IMR-90 (cell line): ENCODE measurements at regions not wholly inside any gene's neighbourhood (a gene's known extent, or its start where the extent isn't known, plus 50 kb on each side); places are given as distances from the start of the nearest gene placed in this dataset.

Experiments
- ATAC-seq: fragments of 200-7000 bp; cut with Tn5 transposase; 2 replicates; pipeline ENCODE4 v1.9.1; 2020; ENCODE audit warnings: low read depth, mild to moderate bottlenecking, moderate library complexity
- BruUV-seq: library from RNA; stranded (reverse); fragments of 400-500 nt; replicated peaks from 2 replicates; lab custom pipeline; 2021; lab: Mats Ljungman, UMichigan
- CTCF ChIA-PET: fragments of 300-600 bp; formaldehyde crosslinking; extraction: SDS; loops from one replicate; lab custom pipeline; 2021; ENCODE audit warnings: antibody characterized with exemption; lab: Yijun Ruan, JAX
- POLR2A ChIA-PET: fragments of 300-600 bp; sonication (Branson Sonifier 250); formaldehyde crosslinking; loops from one replicate; lab custom pipeline; 2022; ENCODE audit warnings: antibody characterized with exemption; ENCODE audit not compliant: unreplicated experiment; lab: Charles Lee
- DNase-seq: peaks from one replicate; pipeline ENCODE4 v3.0.0; 2013
- H2AFZ ChIP-seq: replicated peaks from 2 replicates; pipeline ENCODE3; 2013; ENCODE audit warnings: low read length, mild to moderate bottlenecking; ENCODE audit not compliant: poor library complexity
- H2AK5ac ChIP-seq: 2 replicates; pipeline ENCODE4 v1.6.1; 2013; ENCODE audit warnings: low read depth, low read length, inconsistent platforms
- H2AK9ac ChIP-seq: replicated peaks from 2 replicates; pipeline ENCODE3; 2013; ENCODE audit warnings: mild to moderate bottlenecking, low read depth, low read length, moderate library complexity; ENCODE audit not compliant: poor library complexity
- H2BK120ac ChIP-seq: 2 replicates; pipeline ENCODE4 v1.6.1; 2013; ENCODE audit warnings: low read depth, low read length, inconsistent platforms
- H2BK15ac ChIP-seq: 3 replicates; pipeline ENCODE4 v1.6.1; 2013; ENCODE audit warnings: low read depth, low read length, inconsistent platforms
- H2BK20ac ChIP-seq: 2 replicates; pipeline ENCODE4 v1.6.1; 2013; ENCODE audit warnings: low read depth, mild to moderate bottlenecking, inconsistent platforms, low read length, moderate library complexity
- H2BK5ac ChIP-seq: 2 replicates; pipeline ENCODE4 v1.6.1; 2013; ENCODE audit warnings: mild to moderate bottlenecking, low read depth, low read length, inconsistent platforms; ENCODE audit not compliant: poor library complexity, severe bottlenecking
- H3K14ac ChIP-seq: replicated peaks from 2 replicates; pipeline ENCODE4 v1.6.1; 2013; ENCODE audit warnings: low read depth, low read length, inconsistent platforms
- H3K18ac ChIP-seq: 2 replicates; pipeline ENCODE4 v1.6.1; 2013; ENCODE audit warnings: low read depth, low read length, control low read depth
- H3K23ac ChIP-seq: 2 replicates; pipeline ENCODE4 v1.6.1; 2013; ENCODE audit warnings: low read depth, low read length, inconsistent platforms
- H3K27ac ChIP-seq: 2 replicates; pipeline ENCODE4 v1.5.1; 2013; ENCODE audit warnings: mild to moderate bottlenecking, control low read depth, low read length; ENCODE audit not compliant: insufficient read depth
- H3K27me3 ChIP-seq: 2 replicates; pipeline ENCODE4 v1.6.1; 2013; ENCODE audit warnings: low read length; ENCODE audit not compliant: control insufficient read depth, insufficient read depth
- H3K36me3 ChIP-seq: 2 replicates; pipeline ENCODE4 v1.6.1; 2013; ENCODE audit warnings: low read length, mixed read lengths; ENCODE audit not compliant: control insufficient read depth, insufficient read depth
- H3K4ac ChIP-seq: 2 replicates; pipeline ENCODE4 v1.6.1; 2013; ENCODE audit warnings: low read depth, low read length, inconsistent platforms
- H3K4me1 ChIP-seq: 2 replicates; pipeline ENCODE4 v1.6.1; 2013; ENCODE audit warnings: low read length, mixed read lengths; ENCODE audit not compliant: control insufficient read depth, insufficient read depth
- H3K4me2 ChIP-seq: 2 replicates; pipeline ENCODE4 v1.6.1; 2013; ENCODE audit warnings: low read depth, mild to moderate bottlenecking, control low read depth, low read length, moderate library complexity
- H3K4me3 ChIP-seq: 2 replicates; pipeline ENCODE4 v1.5.1; 2013; ENCODE audit warnings: low read depth, mild to moderate bottlenecking, control low read depth, low read length, moderate library complexity; ENCODE audit not compliant: insufficient read depth
- H3K56ac ChIP-seq: 2 replicates; pipeline ENCODE4 v1.6.1; 2013; ENCODE audit warnings: low read length, inconsistent platforms; ENCODE audit not compliant: insufficient read depth; ENCODE audit errors: extremely low read depth
- H3K79me1 ChIP-seq, 2 experiments: 2 replicates each; pipeline ENCODE4 v1.6.1; 2013; ENCODE audit warnings: low read length in 2 of 2, inconsistent platforms in 1 of 2, low read depth in 1 of 2
- H3K9ac ChIP-seq: 2 replicates; pipeline ENCODE4 v1.6.1; 2013; ENCODE audit warnings: low read depth, low read length, control low read depth
- H3K9me1 ChIP-seq: 2 replicates; pipeline ENCODE4 v1.6.1; 2013; ENCODE audit warnings: low read length, inconsistent platforms; ENCODE audit not compliant: insufficient read depth
- H3K9me3 ChIP-seq: 2 replicates; pipeline ENCODE4 v1.6.1; 2013; ENCODE audit warnings: low read length; ENCODE audit not compliant: control insufficient read depth, insufficient read depth
- H4K20me1 ChIP-seq: 2 replicates; pipeline ENCODE4 v1.6.1; 2013; ENCODE audit warnings: low read length, inconsistent platforms; ENCODE audit not compliant: insufficient read depth
- H4K5ac ChIP-seq: 2 replicates; pipeline ENCODE4 v1.6.1; 2013; ENCODE audit warnings: mild to moderate bottlenecking, low read depth, low read length, control low read depth
- H4K8ac ChIP-seq, 2 experiments: 2 replicates each; pipeline ENCODE4 v1.6.1; 2013; ENCODE audit warnings: low read depth in 2 of 2, low read length in 2 of 2, control low read depth in 1 of 2, inconsistent platforms in 1 of 2
- H4K91ac ChIP-seq: 2 replicates; pipeline ENCODE4 v1.6.1; 2013; ENCODE audit warnings: low read depth, low read length, inconsistent platforms; ENCODE audit not compliant: insufficient read depth
- CEBPB ChIP-seq: IDR thresholded peaks from 2 replicates; pipeline ENCODE4 v1.6.1; 2012; ENCODE audit warnings: low read depth, low read length, improper control_type of control experiment
- CHD1 ChIP-seq: IDR thresholded peaks from 2 replicates; pipeline ENCODE4 v1.6.1; 2012; ENCODE audit warnings: low read depth, low read length, improper control_type of control experiment
- FOS ChIP-seq: fragments of 150-350 bp; IDR thresholded peaks from 2 replicates; pipeline ENCODE4 v1.6.1; 2016; ENCODE audit warnings: low read depth, low read length
- MAFK ChIP-seq: IDR thresholded peaks from 2 replicates; pipeline ENCODE4 v1.6.1; 2012; ENCODE audit warnings: low read depth, low read length, improper control_type of control experiment
- NFE2L2 ChIP-seq: fragments of 150-350 bp; IDR thresholded peaks from 2 replicates; pipeline ENCODE4 v1.6.1; 2016; ENCODE audit warnings: low read depth, mild to moderate bottlenecking, low read length
- POLR2A ChIP-seq: IDR thresholded peaks from 2 replicates; pipeline ENCODE4 v1.6.1; 2012; ENCODE audit warnings: mild to moderate bottlenecking, low read depth, low read length
- RAD21 ChIP-seq: IDR thresholded peaks from 2 replicates; pipeline ENCODE4 v1.6.1; 2012; ENCODE audit warnings: low read length, improper control_type of control experiment
- SMC3 ChIP-seq: fragments of 150-350 bp; IDR thresholded peaks from 2 replicates; pipeline ENCODE4 v1.6.1; 2016; ENCODE audit warnings: low read depth, mild to moderate bottlenecking, antibody characterized with exemption, low read length, moderate library complexity
- WGBS, 2 experiments: methylation state at CpG; one replicate each; pipeline versions ENCODE4 v1.1.5 to v1.1.7; 2013; ENCODE audit warnings: missing lambda C conversion rate in 2 of 2; ENCODE audit not compliant: insufficient read length in 1 of 2; ENCODE audit errors: extremely low coverage in 2 of 2; 5-methylcytosine and 5-hydroxymethylcytosine counted together
- dilution Hi-C: fragments of 300-500 bp; cut with HindIII; formaldehyde crosslinking; loops from one replicate; pipeline ENCODE4 v1.14.3; 2018; ENCODE audit warnings: low sequenced_read_pairs; ENCODE audit not compliant: unreplicated experiment
- in situ Hi-C: fragments of 300-500 bp; cut with MboI; formaldehyde crosslinking; loops from 3 replicates; pipeline ENCODE4 v1.14.3; 2019; ENCODE audit warnings: low sequenced_read_pairs, inconsistent platforms, mixed read lengths
- intact Hi-C: fragments of 100-400 bp; cut with micrococcal nuclease; formaldehyde crosslinking; loops from 2 replicates; pipeline ENCODE4 v1.10.0; 2022
- TF ChIP-seq, protein P1 (sequence below): conservative IDR thresholded peaks from 2 replicates; pipeline ENCODE4 v1.5.1; 2012; ENCODE audit warnings: mild to moderate bottlenecking, low read depth, low read length, improper control_type of control experiment
- TF ChIP-seq, protein P2 (sequence below): fragments of 150-350 bp; IDR thresholded peaks from 2 replicates; pipeline ENCODE4 v1.6.1; 2017; ENCODE audit warnings: mild to moderate bottlenecking, antibody characterized with exemption, low read length, low read depth
- TF ChIP-seq, protein P3 (sequence below): fragments of 150-350 bp; IDR thresholded peaks from 2 replicates; pipeline ENCODE4 v1.6.1; 2016; ENCODE audit warnings: low read depth, mild to moderate bottlenecking, low read length, moderate library complexity, borderline replicate concordance

DNA sequence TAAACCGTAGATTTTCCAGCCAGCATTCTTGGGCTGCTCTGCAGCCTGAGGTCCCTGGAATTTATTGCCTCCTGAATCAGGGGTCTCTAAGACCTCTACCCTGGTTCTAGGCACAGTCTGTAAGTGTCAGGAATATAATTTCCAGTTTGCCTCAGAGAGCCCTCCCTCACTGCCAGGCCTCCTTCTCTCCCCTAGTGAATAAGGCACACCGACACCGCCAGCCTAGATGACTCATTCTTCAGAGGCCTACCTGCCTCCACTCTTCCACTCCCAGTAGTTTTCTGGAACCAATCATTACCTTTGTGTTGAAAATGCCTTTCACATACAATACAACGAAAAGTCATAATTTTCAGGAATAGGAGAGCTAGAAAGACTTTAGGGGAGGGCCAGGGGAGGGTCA, 50.3 kb upstream of the ARHGEF9 start:
- H4K20me1 ChIP-seq, result no peaks in the 10 kb centered on the region
- H3K27me3 ChIP-seq, result no peaks in the 10 kb centered on the region
- no peak overlapping the region for H2AK5ac ChIP-seq
- no peak overlapping the region for H4K5ac ChIP-seq
- H3K23ac ChIP-seq, result no peak overlapping the region
- H2BK120ac ChIP-seq, result no peak overlapping the region
- no peak overlapping the region for H2AFZ ChIP-seq
- dilution Hi-C loops, result no loop called here
- ChIA-PET POLR2A (no interaction called here), CTCF (interaction anchor here (1.5 kb wide), 1 partner anchor 13 kb away, joined by 3 read pairs; no protein-coding TSS in a partner anchor)
- H3K18ac ChIP-seq, result no peak overlapping the region
- no peak overlapping the region for H3K4me2 ChIP-seq
- ATAC-seq (no peak), DNase-seq (no peak)
- peaks cover 4% of the 10 kb centered on the region; the same call in 1 of the 2 replicates for H3K9me3 ChIP-seq
- no peak overlapping the region for H2BK20ac ChIP-seq
- no peak overlapping the region for H4K91ac ChIP-seq
- H2BK15ac ChIP-seq, result no peak overlapping the region
- H3K4me3 ChIP-seq, result no peak overlapping the region
- intact Hi-C loops, result no loop called here
- H3K79me1 ChIP-seq, result no peaks in the 10 kb centered on the region
- BruUV-seq, result no TSS peak
- WGBS, 2 experiments, result no CpG with 5 or more reads among the region's 4 CpGs
- H2AK9ac ChIP-seq, result no peak overlapping the region
- no peak overlapping the region for H3K14ac ChIP-seq
- no peaks in the 10 kb centered on the region for H3K4me1 ChIP-seq
- no peaks in the 10 kb centered on the region for H3K36me3 ChIP-seq
- TF ChIP-seq POLR2A (no peak), CEBPB (no peak), NFE2L2 (no peak), MAFK (no peak), FOS (no peak), RAD21 (no peak), CHD1 (no peak), SMC3 (no peak)
- TF ChIP-seq, protein P1, sequence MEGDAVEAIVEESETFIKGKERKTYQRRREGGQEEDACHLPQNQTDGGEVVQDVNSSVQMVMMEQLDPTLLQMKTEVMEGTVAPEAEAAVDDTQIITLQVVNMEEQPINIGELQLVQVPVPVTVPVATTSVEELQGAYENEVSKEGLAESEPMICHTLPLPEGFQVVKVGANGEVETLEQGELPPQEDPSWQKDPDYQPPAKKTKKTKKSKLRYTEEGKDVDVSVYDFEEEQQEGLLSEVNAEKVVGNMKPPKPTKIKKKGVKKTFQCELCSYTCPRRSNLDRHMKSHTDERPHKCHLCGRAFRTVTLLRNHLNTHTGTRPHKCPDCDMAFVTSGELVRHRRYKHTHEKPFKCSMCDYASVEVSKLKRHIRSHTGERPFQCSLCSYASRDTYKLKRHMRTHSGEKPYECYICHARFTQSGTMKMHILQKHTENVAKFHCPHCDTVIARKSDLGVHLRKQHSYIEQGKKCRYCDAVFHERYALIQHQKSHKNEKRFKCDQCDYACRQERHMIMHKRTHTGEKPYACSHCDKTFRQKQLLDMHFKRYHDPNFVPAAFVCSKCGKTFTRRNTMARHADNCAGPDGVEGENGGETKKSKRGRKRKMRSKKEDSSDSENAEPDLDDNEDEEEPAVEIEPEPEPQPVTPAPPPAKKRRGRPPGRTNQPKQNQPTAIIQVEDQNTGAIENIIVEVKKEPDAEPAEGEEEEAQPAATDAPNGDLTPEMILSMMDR, result no peak
- TF ChIP-seq, protein P2, sequence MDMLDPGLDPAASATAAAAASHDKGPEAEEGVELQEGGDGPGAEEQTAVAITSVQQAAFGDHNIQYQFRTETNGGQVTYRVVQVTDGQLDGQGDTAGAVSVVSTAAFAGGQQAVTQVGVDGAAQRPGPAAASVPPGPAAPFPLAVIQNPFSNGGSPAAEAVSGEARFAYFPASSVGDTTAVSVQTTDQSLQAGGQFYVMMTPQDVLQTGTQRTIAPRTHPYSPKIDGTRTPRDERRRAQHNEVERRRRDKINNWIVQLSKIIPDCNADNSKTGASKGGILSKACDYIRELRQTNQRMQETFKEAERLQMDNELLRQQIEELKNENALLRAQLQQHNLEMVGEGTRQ, result no peak
- TF ChIP-seq, protein P3, sequence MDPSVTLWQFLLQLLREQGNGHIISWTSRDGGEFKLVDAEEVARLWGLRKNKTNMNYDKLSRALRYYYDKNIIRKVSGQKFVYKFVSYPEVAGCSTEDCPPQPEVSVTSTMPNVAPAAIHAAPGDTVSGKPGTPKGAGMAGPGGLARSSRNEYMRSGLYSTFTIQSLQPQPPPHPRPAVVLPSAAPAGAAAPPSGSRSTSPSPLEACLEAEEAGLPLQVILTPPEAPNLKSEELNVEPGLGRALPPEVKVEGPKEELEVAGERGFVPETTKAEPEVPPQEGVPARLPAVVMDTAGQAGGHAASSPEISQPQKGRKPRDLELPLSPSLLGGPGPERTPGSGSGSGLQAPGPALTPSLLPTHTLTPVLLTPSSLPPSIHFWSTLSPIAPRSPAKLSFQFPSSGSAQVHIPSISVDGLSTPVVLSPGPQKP, result no peak
- H4K8ac ChIP-seq, result no peak overlapping the region
- H3K4ac ChIP-seq, result no peak overlapping the region
- in situ Hi-C loops, result no loop called here
- no peak overlapping the region for H3K9ac ChIP-seq
- no peak overlapping the region for H3K56ac ChIP-seq
- H3K27ac ChIP-seq, result no peak overlapping the region
- no peak overlapping the region for H2BK5ac ChIP-seq
- no peaks in the 10 kb centered on the region for H3K9me1 ChIP-seq
